VCaP (cell line): ENCODE measurements at regions not wholly inside any gene's neighbourhood (a gene's known extent, or its start where the extent isn't known, plus 50 kb on each side); places are given as distances from the start of the nearest gene placed in this dataset.

ENCODE experiments used
- H3K27ac ChIP-seq: fragments of 450-650 bp; 2 replicates; pipeline ENCODE4 v1.5.1; 2017
- CTCF ChIP-seq: fragments of 450-650 bp; conservative IDR thresholded peaks from 2 replicates; pipeline ENCODE4 v1.5.1; 2017; ENCODE audit warnings: mild to moderate bottlenecking, moderate library complexity

- H3K27ac ChIP-seq: no peak overlapping the region
Measured at GRCh38 chr7:132708470-132708869, 132.2 kb upstream of the PLXNA4 start.

GRCh38 chr7:132705146-132705545 lies 128.9 kb upstream of the PLXNA4 start:
- H3K27ac ChIP-seq: no peak overlapping the region
- TF ChIP-seq CTCF: no peak

More at GRCh38 chr7:132708470-132708869, 132.2 kb upstream of the PLXNA4 start:
- no peak for TF ChIP-seq CTCF

GRCh38 chr7:132703742-132704141 lies 127.5 kb upstream of the PLXNA4 start:
- no peak for TF ChIP-seq CTCF
- no peak overlapping the region for H3K27ac ChIP-seq

GRCh38 chr7:132697003-132697402 lies 120.7 kb upstream of the PLXNA4 start:
- no peak for TF ChIP-seq CTCF
- no peak overlapping the region for H3K27ac ChIP-seq

- H3K27ac ChIP-seq: no peak overlapping the region
- no peak for TF ChIP-seq CTCF
Measured at GRCh38 chr7:132696332-132696731, 120.1 kb upstream of the PLXNA4 start.

- H3K27ac ChIP-seq: no peak overlapping the region
- TF ChIP-seq CTCF: no peak
Measured at GRCh38 chr7:132691201-132691600, 114.9 kb upstream of the PLXNA4 start.

- no peak for TF ChIP-seq CTCF
- no peak overlapping the region for H3K27ac ChIP-seq
Measured at GRCh38 chr7:132690174-132690573, 113.9 kb upstream of the PLXNA4 start.

GRCh38 chr7:132687981-132688383 lies 111.7 kb upstream of the PLXNA4 start:
- TF ChIP-seq CTCF: no peak
- no peak overlapping the region for H3K27ac ChIP-seq
